ENCODE measurements at regions not wholly inside any gene's neighbourhood (a gene's known extent, or its start where the extent isn't known, plus 50 kb on each side); places are given as distances from the start of the nearest gene placed in this dataset.

GRCh38 chr9:20085842-20086241 is 297.0 kb upstream of the SLC24A2 start:
- no peaks in the 10 kb centered on the region for H3K27me3 ChIP-seq (ENCODE audit: control insufficient read depth, insufficient read depth, low read length)
- no peak for DNase-seq
- H3K4me3 ChIP-seq (ENCODE audit: insufficient read depth, low read depth, low read length), result no peak overlapping the region
- H3K36me3 ChIP-seq (replicated peaks; ENCODE audit: control insufficient read depth, insufficient read depth, low read length), result no peaks in the 10 kb centered on the region

DNA sequence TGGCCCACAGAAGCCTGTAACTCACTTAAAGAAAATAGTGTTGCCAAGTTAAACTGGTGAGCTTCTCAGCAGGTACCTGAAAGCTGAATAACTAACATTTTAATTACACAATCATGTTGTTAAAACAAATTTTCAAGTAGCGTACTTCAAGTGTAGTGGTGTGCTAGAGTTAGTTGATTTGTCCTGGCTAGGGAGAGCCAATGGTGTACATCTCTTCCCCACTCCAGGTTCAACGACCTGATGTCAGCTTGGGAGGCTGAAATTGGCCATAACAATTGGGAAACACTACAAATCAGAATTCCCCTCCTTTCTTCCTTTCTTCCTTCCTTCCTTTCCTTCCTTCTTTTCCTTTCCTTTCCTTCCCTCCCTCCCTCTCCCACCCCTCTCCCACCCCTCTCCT is 295.3 kb upstream of the SLC24A2 start:
- no peaks in the 10 kb centered on the region for H3K27me3 ChIP-seq (ENCODE audit: control insufficient read depth, insufficient read depth, low read length)
- no peak for DNase-seq
- H3K36me3 ChIP-seq (replicated peaks; ENCODE audit: control insufficient read depth, insufficient read depth, low read length), result no peaks in the 10 kb centered on the region
- no peak overlapping the region for H3K4me3 ChIP-seq (ENCODE audit: insufficient read depth, low read depth, low read length)

- DNase-seq, result no peak
- H3K4me3 ChIP-seq (ENCODE audit: insufficient read depth, low read depth, low read length), result no peak overlapping the region
- no peaks in the 10 kb centered on the region for H3K27me3 ChIP-seq (ENCODE audit: control insufficient read depth, insufficient read depth, low read length)
- no peaks in the 10 kb centered on the region for H3K36me3 ChIP-seq (replicated peaks; ENCODE audit: control insufficient read depth, insufficient read depth, low read length)
Observed at GRCh38 chr9:20083390-20083789, 294.6 kb upstream of the SLC24A2 start.

DNA sequence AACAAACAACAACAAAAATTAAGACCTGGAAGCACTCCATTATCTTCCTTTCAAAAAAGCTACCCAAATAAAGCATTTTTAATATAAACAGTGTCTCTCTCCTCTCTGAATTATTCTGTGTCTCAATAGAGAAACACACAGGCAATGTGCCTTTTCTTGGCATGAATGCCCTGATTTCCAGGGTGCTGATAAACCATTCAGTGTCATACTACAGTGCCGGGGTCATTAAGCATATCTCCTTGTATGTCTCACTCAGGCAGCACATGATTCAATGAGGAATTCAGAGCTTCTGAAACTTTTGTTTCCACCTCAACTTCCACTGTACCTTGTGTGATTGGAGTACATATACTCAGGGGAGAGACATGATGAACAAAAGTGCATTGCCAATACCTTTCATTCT is 294.0 kb upstream of the SLC24A2 start:
- Histone ChIP-seq H3K27me3 (ENCODE audit: control insufficient read depth, insufficient read depth, low read length) (no peaks in the 10 kb centered on the region), H3K36me3 (replicated peaks; ENCODE audit: control insufficient read depth, insufficient read depth, low read length) (no peaks in the 10 kb centered on the region), H3K4me3 (ENCODE audit: insufficient read depth, low read depth, low read length) (no peak overlapping the region)
- DNase-seq, result no peak

DNA sequence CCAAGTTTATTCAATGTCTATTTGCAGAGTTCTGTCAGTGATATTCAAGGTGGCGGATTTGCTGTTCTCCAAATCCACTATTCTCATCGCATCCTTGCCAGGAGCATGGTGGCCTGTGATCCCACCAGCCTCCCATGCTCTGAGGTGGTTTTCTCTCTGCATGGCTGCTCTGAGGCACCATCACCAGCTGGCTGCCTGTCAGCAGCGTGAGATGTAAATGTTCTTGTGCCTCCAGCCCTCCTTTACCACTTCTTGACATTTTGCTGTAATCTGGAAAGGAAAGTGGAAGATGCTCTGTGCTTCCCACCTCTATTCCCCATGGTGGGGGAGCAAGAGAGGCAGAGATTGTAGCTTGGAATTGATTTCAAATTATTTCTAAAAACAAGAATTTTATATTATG is 293.6 kb upstream of the SLC24A2 start:
- Histone ChIP-seq H3K27me3 (ENCODE audit: control insufficient read depth, insufficient read depth, low read length) (no peaks in the 10 kb centered on the region), H3K4me3 (ENCODE audit: insufficient read depth, low read depth, low read length) (no peak overlapping the region), H3K36me3 (replicated peaks; ENCODE audit: control insufficient read depth, insufficient read depth, low read length) (no peaks in the 10 kb centered on the region)
- no peak for DNase-seq

GRCh38 chr9:20078246-20078645 is 289.4 kb upstream of the SLC24A2 start:
- DNase-seq, result no peak
- H3K27me3 ChIP-seq (ENCODE audit: control insufficient read depth, insufficient read depth, low read length), result no peaks in the 10 kb centered on the region
- no peak overlapping the region for H3K4me3 ChIP-seq (ENCODE audit: insufficient read depth, low read depth, low read length)
- H3K36me3 ChIP-seq (replicated peaks; ENCODE audit: control insufficient read depth, insufficient read depth, low read length), result no peaks in the 10 kb centered on the region

DNA sequence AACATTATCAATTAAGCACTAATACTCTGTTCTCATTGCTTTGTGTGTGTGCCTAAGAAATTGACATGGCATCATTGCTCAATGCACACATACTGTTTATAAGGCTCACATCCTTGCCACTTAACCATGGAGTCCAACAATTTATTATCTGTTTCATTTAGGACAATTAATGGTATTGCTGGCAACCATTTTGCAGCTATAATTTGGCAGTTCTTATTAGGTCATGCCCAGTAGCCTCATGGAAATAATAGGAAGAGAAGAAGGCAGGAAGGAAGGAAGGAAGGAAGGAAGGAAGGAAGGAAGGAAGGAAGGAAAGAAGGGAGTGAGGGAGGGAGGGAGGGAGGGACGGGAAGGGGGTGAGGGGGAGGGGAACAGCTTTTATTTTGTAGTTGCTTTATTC is 285.5 kb upstream of the SLC24A2 start:
- Histone ChIP-seq H3K4me3 (ENCODE audit: insufficient read depth, low read depth, low read length) (no peak overlapping the region), H3K36me3 (replicated peaks; ENCODE audit: control insufficient read depth, insufficient read depth, low read length) (no peaks in the 10 kb centered on the region), H3K27me3 (ENCODE audit: control insufficient read depth, insufficient read depth, low read length) (no peaks in the 10 kb centered on the region)
- no peak for DNase-seq

GRCh38 chr9:20070336-20070735 is 281.5 kb upstream of the SLC24A2 start:
- Histone ChIP-seq H3K36me3 (replicated peaks; ENCODE audit: control insufficient read depth, insufficient read depth, low read length) (no peaks in the 10 kb centered on the region), H3K27me3 (ENCODE audit: control insufficient read depth, insufficient read depth, low read length) (no peaks in the 10 kb centered on the region), H3K4me3 (ENCODE audit: insufficient read depth, low read depth, low read length) (no peak overlapping the region)
- DNase-seq, result no peak

DNA sequence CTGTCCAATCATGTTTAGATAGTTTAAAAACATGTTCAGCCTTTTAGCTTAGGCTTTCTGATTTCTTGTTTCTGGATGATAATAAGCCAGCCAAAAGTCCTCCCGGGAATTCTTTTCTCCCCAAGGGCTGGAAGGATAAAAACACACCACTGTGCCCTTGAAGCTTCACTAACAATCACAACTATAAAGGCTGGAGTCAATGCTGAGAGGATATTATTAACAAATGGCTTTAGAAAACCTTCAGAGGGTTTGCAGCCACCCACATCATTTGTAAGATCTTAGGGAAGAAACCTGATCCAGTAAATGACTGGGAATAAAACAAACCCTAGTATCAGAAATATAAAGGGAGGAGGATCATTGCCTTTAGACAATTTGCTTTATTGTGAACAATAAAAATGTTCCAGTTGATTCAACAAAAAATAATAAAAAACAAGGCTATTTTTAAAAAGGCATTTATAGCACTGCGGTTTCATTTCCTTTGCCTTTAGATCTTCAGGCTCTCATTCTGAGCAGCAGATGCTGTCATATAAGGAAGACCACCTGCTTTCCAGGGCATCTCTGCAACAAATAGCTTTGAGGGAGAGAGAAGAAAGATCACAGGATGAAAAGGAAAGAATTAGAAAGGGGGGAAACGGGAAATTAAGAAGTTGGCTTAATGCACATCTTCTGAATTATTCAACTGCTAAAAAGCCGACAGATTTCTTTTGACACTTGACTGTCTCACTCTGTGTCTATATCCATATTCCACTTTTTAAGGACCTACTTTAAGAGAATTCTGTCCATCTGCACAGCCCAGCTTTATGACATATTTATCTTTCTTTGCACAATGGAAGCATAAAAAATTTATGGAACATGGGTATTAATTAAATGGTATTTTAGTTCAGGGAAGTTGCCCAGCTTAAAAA is 277.2 kb upstream of the SLC24A2 start:
- Histone ChIP-seq H3K27me3 (ENCODE audit: control insufficient read depth, insufficient read depth, low read length) (no peaks in the 10 kb centered on the region), H3K4me3 (ENCODE audit: insufficient read depth, low read depth, low read length) (no peak overlapping the region), H3K36me3 (replicated peaks; ENCODE audit: control insufficient read depth, insufficient read depth, low read length) (no peaks in the 10 kb centered on the region)
- DNase-seq, result no peak

GRCh38 chr9:20065046-20065445 is 276.2 kb upstream of the SLC24A2 start:
- Histone ChIP-seq H3K27me3 (ENCODE audit: control insufficient read depth, insufficient read depth, low read length) (no peaks in the 10 kb centered on the region), H3K4me3 (ENCODE audit: insufficient read depth, low read depth, low read length) (no peak overlapping the region), H3K36me3 (replicated peaks; ENCODE audit: control insufficient read depth, insufficient read depth, low read length) (no peaks in the 10 kb centered on the region)
- DNase-seq, result no peak

GRCh38 chr9:20054734-20055133 is 265.9 kb upstream of the SLC24A2 start:
- Histone ChIP-seq H3K27me3 (ENCODE audit: control insufficient read depth, insufficient read depth, low read length) (no peaks in the 10 kb centered on the region), H3K4me3 (ENCODE audit: insufficient read depth, low read depth, low read length) (no peak overlapping the region), H3K36me3 (replicated peaks; ENCODE audit: control insufficient read depth, insufficient read depth, low read length) (no peaks in the 10 kb centered on the region)
- DNase-seq, result no peak

GRCh38 chr9:20048985-20049384 is 260.1 kb upstream of the SLC24A2 start:
- Histone ChIP-seq H3K36me3 (replicated peaks; ENCODE audit: control insufficient read depth, insufficient read depth, low read length) (no peaks in the 10 kb centered on the region), H3K27me3 (ENCODE audit: control insufficient read depth, insufficient read depth, low read length) (no peaks in the 10 kb centered on the region), H3K4me3 (ENCODE audit: insufficient read depth, low read depth, low read length) (no peak overlapping the region)
- no peak for DNase-seq

- Histone ChIP-seq H3K4me3 (ENCODE audit: insufficient read depth, low read depth, low read length) (no peak overlapping the region), H3K36me3 (replicated peaks; ENCODE audit: control insufficient read depth, insufficient read depth, low read length) (no peaks in the 10 kb centered on the region), H3K27me3 (ENCODE audit: control insufficient read depth, insufficient read depth, low read length) (no peaks in the 10 kb centered on the region)
- DNase-seq, result no peak
Observed at GRCh38 chr9:20048437-20048836, 259.6 kb upstream of the SLC24A2 start.

GRCh38 chr9:20044686-20045085 is 255.8 kb upstream of the SLC24A2 start:
- no peak overlapping the region for H3K4me3 ChIP-seq (ENCODE audit: insufficient read depth, low read depth, low read length)
- H3K27me3 ChIP-seq (ENCODE audit: control insufficient read depth, insufficient read depth, low read length), result no peaks in the 10 kb centered on the region
- no peaks in the 10 kb centered on the region for H3K36me3 ChIP-seq (replicated peaks; ENCODE audit: control insufficient read depth, insufficient read depth, low read length)
- DNase-seq, result no peak

DNA sequence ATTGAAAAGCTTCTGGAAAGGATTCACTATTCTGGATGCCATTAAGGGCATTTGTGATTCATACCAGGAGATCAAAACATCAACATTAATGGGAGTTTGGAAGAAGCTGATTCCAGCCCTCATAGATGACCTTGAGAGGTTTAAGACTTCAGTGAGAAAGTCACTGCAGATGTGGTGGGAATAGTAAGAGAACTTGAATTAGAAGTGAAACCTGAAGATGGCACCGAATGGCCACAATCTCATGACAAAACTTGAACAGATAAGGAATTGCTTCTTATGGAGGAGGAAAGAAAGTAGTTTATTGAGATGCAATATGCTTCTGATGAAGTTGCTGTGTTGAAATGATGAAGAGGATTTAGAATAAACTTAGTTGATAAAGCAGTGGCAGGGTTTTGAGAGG is 254.6 kb upstream of the SLC24A2 start:
- Histone ChIP-seq H3K36me3 (replicated peaks; ENCODE audit: control insufficient read depth, insufficient read depth, low read length) (no peaks in the 10 kb centered on the region), H3K4me3 (ENCODE audit: insufficient read depth, low read depth, low read length) (no peak overlapping the region), H3K27me3 (ENCODE audit: control insufficient read depth, insufficient read depth, low read length) (no peaks in the 10 kb centered on the region)
- no peak for DNase-seq

GRCh38 chr9:20043035-20043434 is 254.2 kb upstream of the SLC24A2 start:
- Histone ChIP-seq H3K27me3 (ENCODE audit: control insufficient read depth, insufficient read depth, low read length) (no peaks in the 10 kb centered on the region), H3K36me3 (replicated peaks; ENCODE audit: control insufficient read depth, insufficient read depth, low read length) (no peaks in the 10 kb centered on the region), H3K4me3 (ENCODE audit: insufficient read depth, low read depth, low read length) (no peak overlapping the region)
- no peak for DNase-seq
